OCI-LY3 (cell line): ENCODE measurements at regions not wholly inside any gene's neighbourhood (a gene's known extent, or its start where the extent isn't known, plus 50 kb on each side); places are given as distances from the start of the nearest gene placed in this dataset.
"Not testable (repeated sequence)": the region's sequence is repeated elsewhere in the genome, so short reads cannot be mapped to it uniquely, and the experiment has no call there.

ENCODE experiments used
- EZH2phosphoT487 ChIP-seq: fragments of 200-600 bp; shearing (Covaris generic); IDR thresholded peaks from 2 replicates; pipeline ENCODE4 v1.6.1; 2018; ENCODE audit warnings: antibody characterized with exemption, mixed run types, low read depth
- TF ChIP-seq, protein P1 (sequence below): fragments of 200-600, 300-600 bp; sonication (generic); IDR thresholded peaks from 2 replicates; pipeline ENCODE4 v1.5.1; 2014; ENCODE audit warnings: antibody characterized with exemption, low read length, low read depth

DNA sequence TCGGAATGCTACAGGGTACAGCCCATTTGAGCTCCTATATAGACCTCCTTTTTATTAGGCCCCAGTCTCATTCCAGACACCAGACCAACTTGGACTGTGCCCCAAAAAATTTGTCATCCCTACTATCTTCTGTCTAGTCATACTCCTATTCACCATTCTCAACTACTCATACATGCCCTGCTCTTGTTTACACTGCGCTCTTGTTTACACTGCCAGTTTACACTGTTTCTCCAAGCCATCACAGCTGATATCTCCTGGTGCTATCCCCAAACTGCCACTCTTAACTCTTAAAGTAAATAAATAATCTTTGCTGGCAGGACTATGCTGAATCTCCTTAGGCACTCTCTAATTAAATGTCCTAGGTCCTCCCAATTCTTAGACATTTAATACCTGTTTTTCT is 421.2 kb downstream of the NELL2 start:
- TF ChIP-seq, protein P1, sequence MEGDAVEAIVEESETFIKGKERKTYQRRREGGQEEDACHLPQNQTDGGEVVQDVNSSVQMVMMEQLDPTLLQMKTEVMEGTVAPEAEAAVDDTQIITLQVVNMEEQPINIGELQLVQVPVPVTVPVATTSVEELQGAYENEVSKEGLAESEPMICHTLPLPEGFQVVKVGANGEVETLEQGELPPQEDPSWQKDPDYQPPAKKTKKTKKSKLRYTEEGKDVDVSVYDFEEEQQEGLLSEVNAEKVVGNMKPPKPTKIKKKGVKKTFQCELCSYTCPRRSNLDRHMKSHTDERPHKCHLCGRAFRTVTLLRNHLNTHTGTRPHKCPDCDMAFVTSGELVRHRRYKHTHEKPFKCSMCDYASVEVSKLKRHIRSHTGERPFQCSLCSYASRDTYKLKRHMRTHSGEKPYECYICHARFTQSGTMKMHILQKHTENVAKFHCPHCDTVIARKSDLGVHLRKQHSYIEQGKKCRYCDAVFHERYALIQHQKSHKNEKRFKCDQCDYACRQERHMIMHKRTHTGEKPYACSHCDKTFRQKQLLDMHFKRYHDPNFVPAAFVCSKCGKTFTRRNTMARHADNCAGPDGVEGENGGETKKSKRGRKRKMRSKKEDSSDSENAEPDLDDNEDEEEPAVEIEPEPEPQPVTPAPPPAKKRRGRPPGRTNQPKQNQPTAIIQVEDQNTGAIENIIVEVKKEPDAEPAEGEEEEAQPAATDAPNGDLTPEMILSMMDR = not testable (repeated sequence)
- not testable (repeated sequence) for TF ChIP-seq EZH2phosphoT487
